GM12891 (cell line): ENCODE measurements at regions not wholly inside any gene's neighbourhood (a gene's known extent, or its start where the extent isn't known, plus 50 kb on each side); places are given as distances from the start of the nearest gene placed in this dataset.

Experiments used
- DNase-seq: peaks from one replicate; pipeline ENCODE4 v3.0.0; 2011; ENCODE audit warnings: low spot score; ENCODE audit not compliant: insufficient read length
- FAIRE-seq: peaks from 2 replicates; lab custom pipeline; 2011; peaks lifted over from hg19 to GRCh38; lab: Jason Lieb, UNC
- PAX5 ChIP-seq: IDR thresholded peaks from 2 replicates; pipeline ENCODE4 v1.6.1; 2011; ENCODE audit warnings: low read length, moderate library complexity, mild to moderate bottlenecking; ENCODE audit not compliant: insufficient read depth, severe bottlenecking
- POLR2A ChIP-seq: IDR thresholded peaks from 2 replicates; pipeline ENCODE4 v1.6.1; 2011; ENCODE audit warnings: low read depth, low read length, control low read depth
- POLR2AphosphoS5 ChIP-seq: IDR thresholded peaks from 2 replicates; pipeline ENCODE4 v1.6.1; 2011; ENCODE audit warnings: low read depth, low read length, control low read depth
- POU2F2 ChIP-seq: IDR thresholded peaks from 2 replicates; pipeline ENCODE4 v1.6.1; 2011; ENCODE audit warnings: low read depth, mild to moderate bottlenecking, control low read depth, low read length, moderate library complexity
- SPI1 ChIP-seq: IDR thresholded peaks from 2 replicates; pipeline ENCODE4 v1.6.1; 2011; ENCODE audit warnings: low read depth, low read length, control low read depth
- TAF1 ChIP-seq: IDR thresholded peaks from 2 replicates; pipeline ENCODE4 v1.6.1; 2011; ENCODE audit warnings: low read depth, low read length, control low read depth

DNA sequence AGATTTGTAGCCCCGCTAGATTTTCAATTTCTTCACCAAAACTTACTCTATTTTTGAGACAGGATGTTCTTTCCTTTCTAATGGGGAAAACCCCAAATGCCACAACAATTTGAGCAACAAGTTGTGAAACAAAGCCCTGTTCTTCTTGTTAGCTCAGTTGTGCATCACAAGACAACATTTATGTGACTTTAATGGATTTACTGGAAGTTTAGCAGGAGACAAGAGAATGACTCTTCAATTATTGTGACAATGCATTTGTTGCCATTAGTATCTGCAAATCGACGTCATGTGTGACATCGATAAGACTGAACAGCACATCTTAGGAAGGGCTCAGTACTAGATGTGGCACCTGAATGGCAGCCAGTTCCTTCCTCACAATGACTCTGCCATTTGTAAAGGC lies 1028.9 kb upstream of the TMEM132C start:
- no peak for DNase-seq
- FAIRE-seq, result no peak
- TF ChIP-seq SPI1 (no peak), POLR2A (no peak), POLR2AphosphoS5 (no peak), PAX5 (no peak), POU2F2 (no peak), TAF1 (no peak)

DNA sequence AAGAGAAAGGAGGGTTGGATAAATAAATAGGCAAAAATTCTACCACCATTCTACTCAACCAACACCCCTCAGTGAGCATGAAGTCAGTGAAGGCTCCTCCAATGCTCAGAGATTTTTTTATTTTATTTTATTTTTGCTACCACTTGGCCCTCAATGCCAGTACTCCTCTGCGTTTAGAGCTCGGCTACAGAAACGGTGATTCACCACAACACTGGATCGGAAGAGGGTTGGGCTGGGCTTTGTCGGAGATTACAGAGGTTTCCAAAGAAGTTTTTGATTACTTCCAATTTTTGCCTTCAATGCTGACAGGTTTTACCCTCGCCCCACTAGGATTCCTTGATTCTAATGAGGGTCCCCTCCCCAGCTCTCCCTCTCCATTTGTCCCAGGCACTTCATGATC lies 1027.2 kb upstream of the TMEM132C start:
- FAIRE-seq, result no peak
- no peak for TF ChIP-seq SPI1

GRCh38 chr12:127240249-127240929 lies 1026.6 kb upstream of the TMEM132C start:
- TF ChIP-seq POLR2AphosphoS5 (no peak), POU2F2 (no peak), TAF1 (no peak), SPI1 (no peak), POLR2A (no peak), PAX5 (no peak)
- FAIRE-seq (no peak), DNase-seq (no peak)

More for the DNA sequence above, 1027.2 kb upstream of the TMEM132C start:
- no peak for DNase-seq

DNA sequence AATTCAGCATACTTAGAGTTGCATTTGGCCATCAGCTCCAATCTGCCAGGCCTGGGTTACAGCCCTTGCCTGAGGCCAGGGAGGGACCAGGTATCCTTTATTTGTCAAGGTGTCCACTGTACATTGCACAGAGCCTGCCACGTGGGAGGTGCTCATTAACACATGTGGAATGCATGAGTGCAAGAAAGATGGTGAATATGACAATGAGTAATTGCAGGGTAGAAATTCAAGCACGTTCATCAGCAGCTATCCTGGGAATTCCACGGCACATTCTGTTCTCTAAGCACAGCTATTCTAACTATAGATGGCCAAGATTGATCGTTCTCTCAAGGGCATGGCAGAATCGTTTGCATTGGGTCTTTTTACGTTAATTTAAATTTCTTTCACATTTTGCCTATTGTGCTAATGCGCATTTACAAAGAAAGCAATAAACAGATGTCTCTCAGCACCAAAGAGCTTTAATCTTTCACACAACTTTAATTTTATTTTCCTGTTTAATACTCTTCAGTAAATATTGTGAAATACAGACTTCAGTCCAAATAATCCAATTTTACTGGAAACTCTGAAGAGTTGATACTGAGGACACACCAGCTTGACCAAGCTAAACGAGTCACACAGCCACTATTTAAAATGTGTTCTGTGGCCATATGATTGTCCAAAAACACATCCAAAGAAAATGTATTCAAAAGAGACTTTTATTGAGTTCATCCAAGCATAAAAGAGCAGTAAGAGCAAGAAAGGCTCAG lies 1025.7 kb upstream of the TMEM132C start:
- FAIRE-seq (no peak), DNase-seq (no peak)
- TF ChIP-seq TAF1, result no peak
- TF ChIP-seq POLR2AphosphoS5, result no peak
- TF ChIP-seq PAX5, result no peak
- no peak for TF ChIP-seq POU2F2
- TF ChIP-seq SPI1, result no peak
- no peak for TF ChIP-seq POLR2A

GRCh38 chr12:127245009-127245408 lies 1022.0 kb upstream of the TMEM132C start:
- no peak for DNase-seq
- FAIRE-seq, result no peak
- TF ChIP-seq TAF1 (no peak), POLR2A (no peak), POU2F2 (no peak), PAX5 (no peak)

- DNase-seq, result no peak
- TF ChIP-seq POLR2AphosphoS5, result no peak
- TF ChIP-seq POU2F2, result no peak
- no peak for TF ChIP-seq TAF1
- TF ChIP-seq POLR2A, result no peak
- TF ChIP-seq SPI1, result no peak
- no peak for TF ChIP-seq PAX5
- FAIRE-seq, result no peak
These were observed 1021.5 kb upstream of the TMEM132C start for GRCh38 chr12:127245437-127245836.

DNA sequence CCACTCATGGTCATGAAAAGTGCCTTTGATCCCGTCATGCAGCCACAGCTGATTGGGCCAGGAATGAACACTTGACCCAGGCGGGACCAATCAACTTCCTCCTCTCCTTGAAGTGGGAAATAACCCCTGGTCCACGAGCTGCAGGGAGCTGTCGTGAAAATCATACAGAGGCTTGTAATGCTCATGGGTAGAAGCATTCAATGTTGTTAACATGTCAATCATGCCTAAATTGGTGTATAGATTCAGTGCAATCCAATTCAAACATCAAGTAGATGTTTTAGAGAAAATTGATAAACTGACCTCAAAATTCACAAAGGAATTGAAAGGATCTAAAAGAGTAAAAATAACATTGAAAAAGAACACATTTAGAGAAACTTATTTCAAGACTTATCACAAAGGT lies 1019.0 kb upstream of the TMEM132C start:
- TF ChIP-seq POU2F2 (no peak), PAX5 (no peak), POLR2AphosphoS5 (no peak), SPI1 (no peak), TAF1 (no peak), POLR2A (no peak)
- DNase-seq, result no peak
- no peak for FAIRE-seq

GRCh38 chr12:127249428-127249827 lies 1017.5 kb upstream of the TMEM132C start:
- no peak for TF ChIP-seq TAF1
- TF ChIP-seq POLR2AphosphoS5, result no peak
- TF ChIP-seq POU2F2, result no peak
- TF ChIP-seq SPI1, result no peak
- TF ChIP-seq POLR2A, result no peak
- TF ChIP-seq PAX5, result no peak
- no peak for FAIRE-seq

GRCh38 chr12:127253797-127254327 lies 1013.1 kb upstream of the TMEM132C start:
- FAIRE-seq (no peak), DNase-seq (no peak)
- no peak for TF ChIP-seq TAF1
- TF ChIP-seq POLR2AphosphoS5, result no peak
- TF ChIP-seq POU2F2, result no peak
- TF ChIP-seq POLR2A, result no peak
- TF ChIP-seq SPI1, result no peak
- no peak for TF ChIP-seq PAX5

More at GRCh38 chr12:127249428-127249827, 1017.5 kb upstream of the TMEM132C start:
- no peak for DNase-seq
